Psoas muscle (tissue), 7 donors: ENCODE measurements at regions not wholly inside any gene's neighbourhood (a gene's known extent, or its start where the extent isn't known, plus 50 kb on each side); places are given as distances from the start of the nearest gene placed in this dataset.
A peak's percentile ranks its signal among the peaks of the same experiment; 100 is the strongest.

ENCODE experiments used
- ATAC-seq, 4 donors: fragments of 200-7000 bp; cut with Tn5 transposase; one replicate each; pipeline ENCODE4 v1.9.1; 2020; ENCODE audit warnings: moderate library complexity in 3 of 4, mild to moderate bottlenecking in 2 of 4
- DNase-seq, 2 donors: peaks; one replicate each; pipeline ENCODE4 v3.0.0-alpha.2; 2020
- H3K27ac ChIP-seq: fragments of 200-600 bp; one replicate; pipeline ENCODE4 v1.8.0; 2022
- H3K27me3 ChIP-seq, 3 donors: fragments of 200-600 bp in 1 of 3; one replicate each; pipeline versions ENCODE4 v1.6.1 to v1.8.0; 2013 to 2022; ENCODE audit warnings: low read length in 2 of 3, mild to moderate bottlenecking in 2 of 3, moderate library complexity in 1 of 3; ENCODE audit not compliant: insufficient read depth in 3 of 3
- H3K36me3 ChIP-seq, 2 donors: fragments of 200-600 bp in 1 of 2; one replicate each; pipeline versions ENCODE4 v1.6.1 to v1.8.0; 2013 to 2022; ENCODE audit warnings: low read depth in 1 of 2, mild to moderate bottlenecking in 1 of 2, moderate library complexity in 1 of 2; ENCODE audit not compliant: insufficient read depth in 1 of 2
- H3K4me1 ChIP-seq: fragments of 200-600 bp; one replicate; pipeline ENCODE4 v1.8.0; 2022
- H3K4me3 ChIP-seq: fragments of 200-600 bp; one replicate; pipeline ENCODE4 v1.8.0; 2022; ENCODE audit warnings: mild to moderate bottlenecking
- H3K9me3 ChIP-seq: fragments of 200-600 bp; one replicate; pipeline ENCODE4 v1.8.0; 2022
- CTCF ChIP-seq: fragments of 200-600 bp; IDR thresholded peaks from one replicate; pipeline ENCODE4 v1.8.0; 2022; ENCODE audit warnings: antibody characterized with exemption
- WGBS, 3 donors: extraction: QIAGEN DNeasy Blood & Tissue Kit; methylation state at CpG; one replicate each; pipeline versions ENCODE4 v1.1.6 to v1.1.7; 2013; 5-methylcytosine and 5-hydroxymethylcytosine counted together
- intact Hi-C, 2 donors: fragments of 100-400 bp; cut with DNase I; formaldehyde crosslinking; loops; one replicate each; pipeline versions ENCODE4 v1.11.0 to v1.14.2; 2022
- donor health status: healthy with polysubstance abuse.
- donor health status: DM: no; HTN: no; CAD: no; lungs with moderate emphysema.
- donor health status: Bipolar disorder and iron deficiency.
- donor health status: healthy.
- donor health status: DM: yes; HTN: yes; CAD: no.
- donor health status: DM: no; HTN: no; CAD: no.
- donor health status: DM: yes; HTN: yes; CAD: no.

- Histone ChIP-seq H3K36me3 (peaks cover 0 to 6% of the 10 kb centered on the region in 2 donors), H3K27ac (no peak overlapping the region), H3K9me3 (no peaks in the 10 kb centered on the region), H3K4me1 (peaks cover 9% of the 10 kb centered on the region), H3K27me3 (no peaks in the 10 kb centered on the region), H3K4me3 (no peak overlapping the region)
- WGBS, 3 donors = 94 to 100% (median 95%) methylated on average over 2 of the region's 2 CpGs
- DNase-seq = no peak
- TF ChIP-seq CTCF = no peak
- no peak for ATAC-seq
- intact Hi-C loops = no loop called here
Observed at GRCh38 chr2:70036290-70036689, 51.0 kb upstream of the PCBP1 start.

DNA sequence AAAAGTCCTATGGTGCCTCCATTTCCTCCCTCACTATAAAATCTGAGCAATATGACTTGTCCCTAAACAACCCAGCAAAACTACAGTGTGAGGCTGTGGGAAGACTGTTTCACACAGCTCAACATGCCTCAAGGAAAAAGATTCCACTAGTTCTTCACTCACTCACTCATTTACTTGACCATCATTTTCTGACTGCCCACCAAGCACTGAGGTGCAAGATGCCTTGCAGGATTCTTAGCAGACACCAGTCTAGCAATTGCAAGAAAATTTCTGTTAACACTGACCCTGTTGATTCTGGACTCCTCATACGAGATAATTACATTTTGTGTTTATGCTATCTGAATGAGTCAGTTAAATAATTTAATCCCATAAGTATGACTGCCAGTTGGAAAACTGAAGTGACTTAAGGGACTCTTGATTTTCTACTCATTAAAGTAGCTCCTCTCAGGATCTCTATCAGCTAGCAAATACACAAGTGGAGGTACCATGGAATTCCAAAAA lies 51.9 kb upstream of the PCBP1 start:
- H3K36me3 ChIP-seq = peaks cover 0 to 9% of the 10 kb centered on the region in 2 donors
- ATAC-seq (peak in 1 of 4 donors; percentile 14), DNase-seq (no peak)
- H3K4me1 ChIP-seq = peaks cover 11% of the 10 kb centered on the region
- no peaks in the 10 kb centered on the region for H3K27me3 ChIP-seq
- WGBS, 3 donors = 67 to 85% (median 79%) methylated on average over 1 of the region's 1 CpG
- no peak overlapping the region for H3K27ac ChIP-seq
- TF ChIP-seq CTCF = no peak
- H3K4me3 ChIP-seq = no peak overlapping the region
- no peaks in the 10 kb centered on the region for H3K9me3 ChIP-seq
- intact Hi-C loops = no loop called here

GRCh38 chr2:70030724-70031420 lies 56.4 kb upstream of the PCBP1 start:
- TF ChIP-seq CTCF = no peak
- peak overlapping the region; percentile 56 for H3K27ac ChIP-seq
- H3K4me1 ChIP-seq = peaks cover 21% of the 10 kb centered on the region
- H3K27me3 ChIP-seq = no peaks in the 10 kb centered on the region
- no peak overlapping the region for H3K4me3 ChIP-seq
- intact Hi-C loops = no loop called here
- no peak for ATAC-seq
- 96 to 100% (median 100%) methylated on average over 1 of the region's 1 CpG for WGBS, 3 donors
- DNase-seq = no peak
- no peaks in the 10 kb centered on the region for H3K9me3 ChIP-seq
- H3K36me3 ChIP-seq = peaks cover 0 to 9% of the 10 kb centered on the region in 2 donors

DNA sequence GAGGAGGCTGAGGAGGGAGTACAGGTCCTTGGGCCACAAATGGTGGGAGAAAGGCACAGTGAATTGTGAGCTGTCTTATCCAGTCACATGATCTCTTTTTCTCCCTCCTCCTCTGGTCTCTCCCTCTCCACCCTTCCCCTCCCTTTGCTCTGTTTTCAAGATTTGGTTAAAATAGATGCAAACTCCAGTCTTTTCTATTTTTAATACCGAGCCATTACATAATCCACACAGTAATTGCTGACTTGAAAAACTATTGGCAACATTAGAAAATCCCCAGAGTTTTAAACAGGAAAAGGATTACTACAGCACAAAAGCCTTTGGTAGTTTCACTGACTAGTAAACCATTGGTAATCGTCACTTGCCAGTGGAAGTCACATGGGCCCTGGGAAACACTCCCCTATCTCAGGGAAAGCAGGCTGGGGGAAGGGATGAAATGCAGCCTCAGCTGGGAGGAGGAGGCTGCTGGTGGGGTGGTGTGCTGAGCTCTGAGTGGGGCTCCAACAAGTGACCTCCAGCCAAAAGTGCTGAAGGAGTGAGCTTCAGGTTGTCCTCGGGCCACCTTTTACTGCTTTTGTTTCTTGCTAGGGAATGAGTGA lies 57.4 kb upstream of the PCBP1 start:
- H3K4me3 ChIP-seq = no peak overlapping the region
- WGBS, 3 donors = 12 to 38% (median 13%) methylated on average over 3 of the region's 3 CpGs

More for the DNA sequence above, 57.4 kb upstream of the PCBP1 start:
- peak overlapping the region; percentile 56 for H3K27ac ChIP-seq
- ATAC-seq (peak; percentile 67 to 77 (median 73)), DNase-seq (peak; percentile 53 to 75)
- H3K4me1 ChIP-seq = peaks cover 16% of the 10 kb centered on the region
- no peak for TF ChIP-seq CTCF
- H3K9me3 ChIP-seq = no peaks in the 10 kb centered on the region
- intact Hi-C loops = no loop called here
- H3K27me3 ChIP-seq = no peaks in the 10 kb centered on the region
- peaks cover 0 to 9% of the 10 kb centered on the region in 2 donors for H3K36me3 ChIP-seq
